Keratinocyte (primary cell): ENCODE measurements at regions not wholly inside any gene's neighbourhood (a gene's known extent, or its start where the extent isn't known, plus 50 kb on each side); places are given as distances from the start of the nearest gene placed in this dataset.

Source experiments
- DNase-seq: peaks from one replicate; pipeline ENCODE4 v3.0.0-alpha.2; 2011; ENCODE audit warnings: low read depth, missing footprints, low spot score
- FAIRE-seq: peaks from 2 replicates; lab custom pipeline; 2011; peaks lifted over from hg19 to GRCh38; lab: Jason Lieb, UNC
- H2AFZ ChIP-seq: 2 replicates; pipeline ENCODE4 v1.6.0; 2012; ENCODE audit warnings: low read length, control low read depth, inconsistent platforms; ENCODE audit not compliant: control insufficient read depth
- H3K27ac ChIP-seq: 2 replicates; pipeline ENCODE4 v1.5.1; 2011; ENCODE audit warnings: low read length; ENCODE audit not compliant: control insufficient read depth, insufficient read depth
- H3K27me3 ChIP-seq: 3 replicates; pipeline ENCODE4 v1.6.0; 2011; ENCODE audit warnings: low read length; ENCODE audit not compliant: control insufficient read depth, insufficient read depth; ENCODE audit errors: extremely low read depth
- H3K36me3 ChIP-seq, 2 experiments: 2 replicates in 1 of 2; 3 replicates in 1 of 2; pipeline ENCODE4 v1.5.1; 2011; ENCODE audit warnings: low read length in 2 of 2, mild to moderate bottlenecking in 1 of 2; ENCODE audit not compliant: control insufficient read depth in 2 of 2, insufficient read depth in 2 of 2; ENCODE audit errors: extremely low read depth in 1 of 2
- H3K4me1 ChIP-seq: 3 replicates; pipeline ENCODE4 v1.5.1; 2011; ENCODE audit warnings: low read length; ENCODE audit not compliant: control insufficient read depth, insufficient read depth; ENCODE audit errors: extremely low read depth
- H3K4me2 ChIP-seq: 3 replicates; pipeline ENCODE4 v1.6.0; 2011; ENCODE audit warnings: low read depth, low read length; ENCODE audit not compliant: control insufficient read depth, insufficient read depth; ENCODE audit errors: extremely low read depth
- H3K4me3 ChIP-seq, 3 experiments: fragments of 200-600 bp in 1 of 3; sonication (generic) in 1 of 3; 2 replicates in 2 of 3; 3 replicates in 1 of 3; pipeline ENCODE4 v1.5.1; 2011 to 2016; ENCODE audit warnings: low read length in 3 of 3, mild to moderate bottlenecking in 3 of 3, control low read depth in 2 of 3, inconsistent platforms in 1 of 3, low read depth in 1 of 3, mixed read lengths in 1 of 3, mixed run types in 1 of 3, moderate library complexity in 1 of 3; ENCODE audit not compliant: control insufficient read depth in 2 of 3, insufficient read depth in 2 of 3; ENCODE audit errors: extremely low read depth in 1 of 3
- H3K79me2 ChIP-seq: 2 replicates; pipeline ENCODE4 v1.6.0; 2012; ENCODE audit warnings: low read length; ENCODE audit not compliant: control insufficient read depth, insufficient read depth
- H3K9ac ChIP-seq: 3 replicates; pipeline ENCODE4 v1.6.0; 2011; ENCODE audit warnings: low read length; ENCODE audit not compliant: control insufficient read depth, insufficient read depth; ENCODE audit errors: extremely low read depth
- H3K9me1 ChIP-seq: 3 replicates; pipeline ENCODE4 v1.6.0; 2011; ENCODE audit warnings: low read length; ENCODE audit not compliant: control insufficient read depth, insufficient read depth; ENCODE audit errors: extremely low read depth
- H3K9me3 ChIP-seq: 2 replicates; pipeline ENCODE4 v1.5.1; 2012; ENCODE audit warnings: low read depth, low read length; ENCODE audit not compliant: control insufficient read depth
- H4K20me1 ChIP-seq: 3 replicates; pipeline ENCODE4 v1.6.0; 2011; ENCODE audit warnings: low read length; ENCODE audit not compliant: control insufficient read depth, insufficient read depth; ENCODE audit errors: extremely low read depth
- CTCF ChIP-seq, 3 experiments: IDR thresholded peaks in 1 of 3; conservative IDR thresholded peaks in 1 of 3; optimal IDR thresholded peaks in 1 of 3; 2 replicates in 2 of 3; 3 replicates in 1 of 3; pipeline versions ENCODE3 to v1.5.1; 2011; ENCODE audit warnings: low read length in 3 of 3, mild to moderate bottlenecking in 3 of 3, moderate library complexity in 2 of 3, control low read depth in 1 of 3, inconsistent platforms in 1 of 3; ENCODE audit not compliant: insufficient read depth in 2 of 3; ENCODE audit errors: extremely low read depth in 1 of 3
- EZH2 ChIP-seq: IDR thresholded peaks from one replicate; pipeline ENCODE4 v1.6.1; 2012; ENCODE audit warnings: inconsistent platforms, mild to moderate bottlenecking, low read length, moderate library complexity
- dilution Hi-C: fragments of 300-500 bp; cut with MboI; formaldehyde crosslinking; loops from one replicate; pipeline ENCODE4 v1.7.0; 2020; ENCODE audit warnings: low sequenced_read_pairs; ENCODE audit not compliant: extremely low pct_ligation_motif_present

GRCh38 chr14:42918615-42919014, 1311.9 kb downstream of the LRFN5 start:
- DNase-seq: no peak
- H2AFZ ChIP-seq: no peak overlapping the region
- no peak for FAIRE-seq
- H3K4me3 ChIP-seq: no peak overlapping the region
- no peaks in the 10 kb centered on the region for H3K27me3 ChIP-seq
- H4K20me1 ChIP-seq: no peaks in the 10 kb centered on the region
- no peaks in the 10 kb centered on the region for H3K9me3 ChIP-seq
- H3K9ac ChIP-seq: no peak overlapping the region
- no peaks in the 10 kb centered on the region for H3K4me1 ChIP-seq
- no peak overlapping the region for H3K4me2 ChIP-seq
- TF ChIP-seq CTCF (optimal IDR thresholded peaks at IDR 0.05 in 1 of 3, IDR thresholded peaks at IDR 0.05 in 1 of 3, conservative IDR thresholded peaks at IDR 0.05 in 1 of 3; ENCODE audit: extremely low read depth in 1 of 3, insufficient read depth in 2 of 3, low read length in 3 of 3): no peak
- H3K36me3 ChIP-seq: no peaks in the 10 kb centered on the region
- dilution Hi-C loops: no loop called here
- H3K27ac ChIP-seq: no peak overlapping the region
- no peaks in the 10 kb centered on the region for H3K79me2 ChIP-seq
- no peaks in the 10 kb centered on the region for H3K9me1 ChIP-seq

GRCh38 chr14:42911642-42912041, 1305.0 kb downstream of the LRFN5 start:
- Histone ChIP-seq H3K4me1 (no peaks in the 10 kb centered on the region), H3K4me3 (no peak overlapping the region), H3K9me1 (no peaks in the 10 kb centered on the region), H4K20me1 (no peaks in the 10 kb centered on the region), H3K36me3 (no peaks in the 10 kb centered on the region), H2AFZ (no peak overlapping the region), H3K4me2 (no peak overlapping the region), H3K27ac (no peak overlapping the region), H3K27me3 (no peaks in the 10 kb centered on the region), H3K79me2 (no peaks in the 10 kb centered on the region), H3K9ac (no peak overlapping the region), H3K9me3 (no peaks in the 10 kb centered on the region)
- dilution Hi-C loops: no loop called here
- TF ChIP-seq CTCF (optimal IDR thresholded peaks at IDR 0.05 in 1 of 3, IDR thresholded peaks at IDR 0.05 in 1 of 3, conservative IDR thresholded peaks at IDR 0.05 in 1 of 3; ENCODE audit: extremely low read depth in 1 of 3, insufficient read depth in 2 of 3, low read length in 3 of 3) (peak in 1 of 3 experiments; percentile 19), EZH2 (no peak)
- no peak for FAIRE-seq
- DNase-seq: no peak
